Urinary bladder (tissue), 3 donors: ENCODE measurements at regions not wholly inside any gene's neighbourhood (a gene's known extent, or its start where the extent isn't known, plus 50 kb on each side); places are given as distances from the start of the nearest gene placed in this dataset.

Source experiments
- DNase-seq: peaks from one replicate; pipeline ENCODE4 v3.0.0-alpha.2; 2015; ENCODE audit errors: extremely low spot score
- H3K27ac ChIP-seq: one replicate; pipeline ENCODE4 v1.5.1; 2013; ENCODE audit warnings: low read depth, mild to moderate bottlenecking, moderate library complexity
- H3K36me3 ChIP-seq: one replicate; pipeline ENCODE4 v1.6.1; 2013; ENCODE audit warnings: mild to moderate bottlenecking, moderate library complexity; ENCODE audit not compliant: insufficient read depth
- H3K4me1 ChIP-seq: one replicate; pipeline ENCODE4 v1.6.1; 2013; ENCODE audit warnings: mild to moderate bottlenecking, moderate library complexity; ENCODE audit not compliant: insufficient read depth
- H3K4me3 ChIP-seq: one replicate; pipeline ENCODE4 v1.5.1; 2013; ENCODE audit warnings: low read depth, low read length
- WGBS: extraction: QIAGEN DNeasy Blood & Tissue Kit; methylation state at CpG from one replicate; pipeline ENCODE4 v1.1.7; 2013; 5-methylcytosine and 5-hydroxymethylcytosine counted together
- donor health status: healthy with polysubstance abuse.
- donor health status: healthy.

- no peak for DNase-seq
- no peak overlapping the region for H3K4me3 ChIP-seq
- H3K27ac ChIP-seq, result no peak overlapping the region
- no peaks in the 10 kb centered on the region for H3K36me3 ChIP-seq
- 19% methylated on average over 3 of the region's 3 CpGs for WGBS
- H3K4me1 ChIP-seq, result no peaks in the 10 kb centered on the region
Measured at GRCh38 chr13:59111751-59112171, 1052.0 kb downstream of the DIAPH3 start.

GRCh38 chr13:59112221-59112718 lies 1051.5 kb downstream of the DIAPH3 start:
- Histone ChIP-seq H3K4me1 (no peaks in the 10 kb centered on the region), H3K27ac (no peak overlapping the region), H3K36me3 (no peaks in the 10 kb centered on the region), H3K4me3 (no peak overlapping the region)
- WGBS, result 63% methylated on average over 6 of the region's 6 CpGs
- no peak for DNase-seq

GRCh38 chr13:59119475-59119874 lies 1044.3 kb downstream of the DIAPH3 start:
- H3K4me1 ChIP-seq, result no peaks in the 10 kb centered on the region
- DNase-seq, result no peak
- H3K4me3 ChIP-seq, result no peak overlapping the region
- H3K36me3 ChIP-seq, result no peaks in the 10 kb centered on the region
- H3K27ac ChIP-seq, result no peak overlapping the region
- WGBS, result 62% methylated on average over 2 of the region's 2 CpGs

- Histone ChIP-seq H3K36me3 (no peaks in the 10 kb centered on the region), H3K4me3 (no peak overlapping the region), H3K27ac (no peak overlapping the region), H3K4me1 (no peaks in the 10 kb centered on the region)
- DNase-seq, result no peak
- 29% methylated on average over 7 of the region's 7 CpGs for WGBS
Measured at GRCh38 chr13:59120297-59120843, 1043.4 kb downstream of the DIAPH3 start.

- Histone ChIP-seq H3K4me3 (no peak overlapping the region), H3K36me3 (no peaks in the 10 kb centered on the region), H3K27ac (no peak overlapping the region), H3K4me1 (no peaks in the 10 kb centered on the region)
- WGBS, result 94% methylated on average over 3 of the region's 3 CpGs
- no peak for DNase-seq
Measured at GRCh38 chr13:59121507-59121906, 1042.2 kb downstream of the DIAPH3 start.

- Histone ChIP-seq H3K36me3 (no peaks in the 10 kb centered on the region), H3K4me3 (no peak overlapping the region), H3K4me1 (no peaks in the 10 kb centered on the region), H3K27ac (no peak overlapping the region)
- 89% methylated on average over 3 of the region's 3 CpGs for WGBS
- DNase-seq, result no peak
Measured at GRCh38 chr13:59126474-59126873, 1037.3 kb downstream of the DIAPH3 start.

- DNase-seq, result no peak
- H3K27ac ChIP-seq, result no peak overlapping the region
- no peak overlapping the region for H3K4me3 ChIP-seq
- H3K36me3 ChIP-seq, result no peaks in the 10 kb centered on the region
- H3K4me1 ChIP-seq, result no peaks in the 10 kb centered on the region
- WGBS, result 86% methylated on average over 3 of the region's 3 CpGs
Measured at GRCh38 chr13:59133903-59134302, 1029.8 kb downstream of the DIAPH3 start.

GRCh38 chr13:59144700-59145099 lies 1019.0 kb downstream of the DIAPH3 start:
- no peaks in the 10 kb centered on the region for H3K36me3 ChIP-seq
- H3K27ac ChIP-seq, result no peak overlapping the region
- H3K4me1 ChIP-seq, result no peaks in the 10 kb centered on the region
- no peak overlapping the region for H3K4me3 ChIP-seq
- WGBS, result 73% methylated on average over 1 of the region's 1 CpG
- DNase-seq, result no peak

- no peak for DNase-seq
- Histone ChIP-seq H3K27ac (no peak overlapping the region), H3K4me1 (no peaks in the 10 kb centered on the region), H3K4me3 (no peak overlapping the region), H3K36me3 (no peaks in the 10 kb centered on the region)
- 89% methylated on average over 4 of the region's 4 CpGs for WGBS
Measured at GRCh38 chr13:59145381-59145780, 1018.3 kb downstream of the DIAPH3 start.

- Histone ChIP-seq H3K36me3 (no peaks in the 10 kb centered on the region), H3K4me3 (no peak overlapping the region), H3K4me1 (no peaks in the 10 kb centered on the region), H3K27ac (no peak overlapping the region)
- DNase-seq, result no peak
- 81% methylated on average over 3 of the region's 3 CpGs for WGBS
Measured at GRCh38 chr13:59157181-59157580, 1006.5 kb downstream of the DIAPH3 start.

GRCh38 chr13:59166174-59166573 lies 997.6 kb downstream of the DIAPH3 start:
- Histone ChIP-seq H3K4me1 (no peaks in the 10 kb centered on the region), H3K27ac (no peak overlapping the region), H3K4me3 (no peak overlapping the region), H3K36me3 (no peaks in the 10 kb centered on the region)
- DNase-seq, result no peak

- WGBS, result 53% methylated on average over 4 of the region's 4 CpGs
- Histone ChIP-seq H3K36me3 (no peaks in the 10 kb centered on the region), H3K27ac (no peak overlapping the region)
Measured at GRCh38 chr13:59172076-59172475, 991.7 kb downstream of the DIAPH3 start.

GRCh38 chr13:59176775-59177174 lies 987.0 kb downstream of the DIAPH3 start:
- WGBS, result 94% methylated on average over 3 of the region's 3 CpGs
- Histone ChIP-seq H3K36me3 (no peaks in the 10 kb centered on the region), H3K27ac (no peak overlapping the region), H3K4me3 (no peak overlapping the region), H3K4me1 (no peaks in the 10 kb centered on the region)
- DNase-seq, result no peak

More at GRCh38 chr13:59172076-59172475, 991.7 kb downstream of the DIAPH3 start:
- DNase-seq, result no peak
- no peak overlapping the region for H3K4me3 ChIP-seq
- no peaks in the 10 kb centered on the region for H3K4me1 ChIP-seq

GRCh38 chr13:59178344-59178743 lies 985.4 kb downstream of the DIAPH3 start:
- H3K4me1 ChIP-seq, result no peaks in the 10 kb centered on the region
- whole genome bisulfite sequencing, result 89% methylated on average over 2 of the region's 2 CpGs
- DNase-seq, result no peak

GRCh38 chr13:59182241-59182640 lies 981.5 kb downstream of the DIAPH3 start:
- Histone ChIP-seq H3K36me3 (no peaks in the 10 kb centered on the region), H3K4me1 (no peaks in the 10 kb centered on the region), H3K4me3 (no peak overlapping the region), H3K27ac (no peak overlapping the region)
- DNase-seq, result no peak
- WGBS, result 69% methylated on average over 4 of the region's 4 CpGs

More at GRCh38 chr13:59178344-59178743, 985.4 kb downstream of the DIAPH3 start:
- Histone ChIP-seq H3K4me3 (no peak overlapping the region), H3K36me3 (no peaks in the 10 kb centered on the region), H3K27ac (no peak overlapping the region)
